CD4-positive, alpha-beta T cell treated with Interleukin-12 subunit alpha and Interleukin-12 subunit beta, for 1 hour (primary cell): ENCODE measurements at regions not wholly inside any gene's neighbourhood (a gene's known extent, or its start where the extent isn't known, plus 50 kb on each side); places are given as distances from the start of the nearest gene placed in this dataset.
"Not testable (repeated sequence)": the region's sequence is repeated elsewhere in the genome, so short reads cannot be mapped to it uniquely, and the experiment has no call there.

Experiments used
- DNase-seq: peaks from one replicate; pipeline ENCODE4 v3.0.0-alpha.2; 2020

GRCh38 chr12:93980711-93981110 is 167.7 kb upstream of the PLXNC1 start:
- DNase-seq = no peak

GRCh38 chr12:93981411-93981810 is 167.0 kb upstream of the PLXNC1 start:
- no peak for DNase-seq

- no peak for DNase-seq
These were observed 165.5 kb upstream of the PLXNC1 start for GRCh38 chr12:93982771-93983315.

GRCh38 chr12:93984005-93984404 is 164.4 kb upstream of the PLXNC1 start:
- DNase-seq = no peak

GRCh38 chr12:93989949-93990348 is 158.4 kb upstream of the PLXNC1 start:
- no peak for DNase-seq

GRCh38 chr12:93990832-93991803 is 157.3 kb upstream of the PLXNC1 start:
- no peak for DNase-seq

- no peak for DNase-seq
These were observed 156.4 kb upstream of the PLXNC1 start for GRCh38 chr12:93991829-93992461.

- no peak for DNase-seq
These were observed 153.7 kb upstream of the PLXNC1 start for GRCh38 chr12:93994721-93995120.

GRCh38 chr12:93996321-93996720 is 152.1 kb upstream of the PLXNC1 start:
- no peak for DNase-seq

- DNase-seq = no peak
These were observed 146.7 kb upstream of the PLXNC1 start for GRCh38 chr12:94001691-94002090.

- DNase-seq = not testable (repeated sequence)
These were observed 145.5 kb upstream of the PLXNC1 start for GRCh38 chr12:94002925-94003324.

- peak; percentile 62 for DNase-seq
These were observed 140.5 kb upstream of the PLXNC1 start for GRCh38 chr12:94007833-94008232.

GRCh38 chr12:94010307-94010706 is 138.1 kb upstream of the PLXNC1 start:
- DNase-seq = no peak

GRCh38 chr12:94012071-94012470 is 136.3 kb upstream of the PLXNC1 start:
- DNase-seq = no peak

- DNase-seq = no peak
These were observed 135.8 kb upstream of the PLXNC1 start for GRCh38 chr12:94012590-94012989.

- not testable (repeated sequence) for DNase-seq
These were observed 131.1 kb upstream of the PLXNC1 start for GRCh38 chr12:94017247-94017646.

- no peak for DNase-seq
These were observed 128.0 kb upstream of the PLXNC1 start for GRCh38 chr12:94020335-94020734.

- DNase-seq = no peak
These were observed 124.5 kb upstream of the PLXNC1 start for GRCh38 chr12:94023879-94024278.

GRCh38 chr12:94025068-94025467 is 123.3 kb upstream of the PLXNC1 start:
- no peak for DNase-seq

GRCh38 chr12:94025756-94026155 is 122.6 kb upstream of the PLXNC1 start:
- no peak for DNase-seq

GRCh38 chr12:94026596-94026995 is 121.8 kb upstream of the PLXNC1 start:
- no peak for DNase-seq

- DNase-seq = no peak
These were observed 120.8 kb upstream of the PLXNC1 start for GRCh38 chr12:94027561-94027960.

GRCh38 chr12:94031763-94032162 is 116.6 kb upstream of the PLXNC1 start:
- no peak for DNase-seq

GRCh38 chr12:94032368-94032767 is 116.0 kb upstream of the PLXNC1 start:
- no peak for DNase-seq
